Thyroid gland (tissue), 4 donors: ENCODE measurements at regions not wholly inside any gene's neighbourhood (a gene's known extent, or its start where the extent isn't known, plus 50 kb on each side); places are given as distances from the start of the nearest gene placed in this dataset.
"Not testable (repeated sequence)": the region's sequence is repeated elsewhere in the genome, so short reads cannot be mapped to it uniquely, and the experiment has no call there.

ENCODE experiments used
- DNase-seq, 2 donors: peaks; one replicate each; pipeline ENCODE4 v3.0.0-alpha.2; 2019
- H3K27ac ChIP-seq, 3 donors: fragments of 200-600 bp; sonication (generic); 1 replicate in 2 of 3; 2 replicates in 1 of 3; pipeline ENCODE4 v1.5.1; 2016 to 2019; ENCODE audit warnings: mild to moderate bottlenecking in 1 of 3, moderate library complexity in 1 of 3
- H3K27me3 ChIP-seq: fragments of 200-600 bp; sonication (generic); one replicate; pipeline ENCODE4 v1.5.1; 2019
- H3K36me3 ChIP-seq, 2 donors: fragments of 200-600 bp; sonication (generic); one replicate each; pipeline ENCODE4 v1.5.1; 2016 to 2019
- H3K4me1 ChIP-seq, 2 donors: fragments of 200-600 bp; sonication (generic); one replicate each; pipeline ENCODE4 v1.5.1; 2017 to 2019
- H3K4me3 ChIP-seq, 3 donors: fragments of 200-600 bp; sonication (generic); replicated peaks in 1 of 3; 1 replicate in 2 of 3; 2 replicates in 1 of 3; pipeline ENCODE4 v1.5.1; 2016; ENCODE audit warnings: mild to moderate bottlenecking in 1 of 3
- H3K9me3 ChIP-seq: fragments of 200-600 bp; sonication (generic); one replicate; pipeline ENCODE4 v1.5.1; 2017
- POLR2A ChIP-seq, 2 donors: fragments of 450-650 bp; IDR thresholded peaks; one replicate each; pipeline ENCODE4 v1.6.1; 2017; ENCODE audit warnings: antibody characterized with exemption in 2 of 2, mild to moderate bottlenecking in 2 of 2, moderate library complexity in 1 of 2
- WGBS, 2 donors: methylation state at CpG; one replicate each; pipeline ENCODE4 v1.1.5; 2017; 5-methylcytosine and 5-hydroxymethylcytosine counted together
- intact Hi-C: fragments of 100-400 bp; cut with DNase I; formaldehyde crosslinking; loops from one replicate; pipeline ENCODE4 v1.15.1; 2023
- TF ChIP-seq, protein P1 (sequence below), 6 experiments: fragments of 200-600 bp in 3 of 6; fragments of 450-650 bp in 3 of 6; sonication (generic) in 3 of 6; IDR thresholded peaks; one replicate each; pipeline ENCODE4 v1.5.1; 2016 to 2019; ENCODE audit warnings: antibody characterized with exemption in 6 of 6, mild to moderate bottlenecking in 2 of 6, inconsistent platforms in 1 of 6, moderate library complexity in 1 of 6

DNA sequence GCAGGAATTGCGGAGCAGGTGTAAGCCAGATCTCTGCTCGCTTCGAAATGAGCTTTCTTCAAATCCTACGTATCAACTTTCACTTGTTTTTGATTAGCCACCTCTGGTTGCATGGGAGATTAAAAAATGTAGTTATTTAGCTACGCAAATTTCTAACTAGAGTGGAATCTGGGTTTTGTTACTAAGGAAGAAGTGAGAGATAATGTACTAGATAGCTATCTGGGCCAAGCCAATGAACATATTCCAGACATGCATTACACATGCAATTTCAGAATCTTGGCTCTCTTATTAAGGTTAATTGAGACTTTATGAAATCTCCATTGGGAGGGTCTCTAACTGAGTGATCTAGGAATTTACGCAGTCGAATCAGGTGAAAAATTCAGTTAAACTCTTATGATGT is 765.7 kb downstream of the DIPK2A start:
- TF ChIP-seq, protein P1, sequence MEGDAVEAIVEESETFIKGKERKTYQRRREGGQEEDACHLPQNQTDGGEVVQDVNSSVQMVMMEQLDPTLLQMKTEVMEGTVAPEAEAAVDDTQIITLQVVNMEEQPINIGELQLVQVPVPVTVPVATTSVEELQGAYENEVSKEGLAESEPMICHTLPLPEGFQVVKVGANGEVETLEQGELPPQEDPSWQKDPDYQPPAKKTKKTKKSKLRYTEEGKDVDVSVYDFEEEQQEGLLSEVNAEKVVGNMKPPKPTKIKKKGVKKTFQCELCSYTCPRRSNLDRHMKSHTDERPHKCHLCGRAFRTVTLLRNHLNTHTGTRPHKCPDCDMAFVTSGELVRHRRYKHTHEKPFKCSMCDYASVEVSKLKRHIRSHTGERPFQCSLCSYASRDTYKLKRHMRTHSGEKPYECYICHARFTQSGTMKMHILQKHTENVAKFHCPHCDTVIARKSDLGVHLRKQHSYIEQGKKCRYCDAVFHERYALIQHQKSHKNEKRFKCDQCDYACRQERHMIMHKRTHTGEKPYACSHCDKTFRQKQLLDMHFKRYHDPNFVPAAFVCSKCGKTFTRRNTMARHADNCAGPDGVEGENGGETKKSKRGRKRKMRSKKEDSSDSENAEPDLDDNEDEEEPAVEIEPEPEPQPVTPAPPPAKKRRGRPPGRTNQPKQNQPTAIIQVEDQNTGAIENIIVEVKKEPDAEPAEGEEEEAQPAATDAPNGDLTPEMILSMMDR (IDR thresholded peaks at IDR 0.05): no peak
- no peak for TF ChIP-seq POLR2A (IDR thresholded peaks at IDR 0.05)
- 89% methylated on average over 7 of the region's 7 CpGs for WGBS, 2 donors
- H3K36me3 ChIP-seq: no peaks in the 10 kb centered on the region
- no peak for DNase-seq
- H3K27ac ChIP-seq: no peak overlapping the region
- intact Hi-C loops: no loop called here
- H3K4me3 ChIP-seq: no peak overlapping the region
- H3K27me3 ChIP-seq: no peaks in the 10 kb centered on the region
- no peaks in the 10 kb centered on the region for H3K4me1 ChIP-seq
- no peaks in the 10 kb centered on the region for H3K9me3 ChIP-seq

DNA sequence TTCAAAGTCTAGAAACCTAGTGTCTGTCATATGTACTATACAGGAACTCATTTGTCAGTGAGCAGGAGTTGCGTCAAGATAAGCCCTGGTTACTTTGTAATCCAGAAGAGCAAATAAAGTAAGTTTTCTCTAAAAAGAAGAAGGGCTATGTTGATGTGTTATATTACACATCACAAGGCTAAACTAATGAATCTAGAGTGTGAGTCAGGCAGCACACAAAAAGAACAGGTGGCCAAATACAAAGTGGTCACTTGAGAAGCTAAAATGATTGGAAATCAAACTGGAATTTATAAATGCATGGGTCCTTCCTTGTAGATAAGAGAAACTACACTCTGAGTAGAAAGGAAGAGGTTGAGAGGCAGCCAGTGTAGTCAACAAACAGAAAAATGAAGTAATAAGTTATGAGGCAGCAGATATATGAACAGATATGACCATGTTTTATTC is 771.6 kb downstream of the DIPK2A start:
- Histone ChIP-seq H3K4me1 (no peaks in the 10 kb centered on the region), H3K9me3 (no peaks in the 10 kb centered on the region), H3K4me3 (no peak overlapping the region), H3K36me3 (no peaks in the 10 kb centered on the region), H3K27ac (no peak overlapping the region), H3K27me3 (no peaks in the 10 kb centered on the region)
- DNase-seq: no peak
- WGBS, 2 donors: 89 to 93% methylated on average over 1 of the region's 1 CpG
- no peak for TF ChIP-seq POLR2A (IDR thresholded peaks at IDR 0.05)
- TF ChIP-seq, protein P1 (IDR thresholded peaks at IDR 0.05): no peak
- intact Hi-C loops: no loop called here

DNA sequence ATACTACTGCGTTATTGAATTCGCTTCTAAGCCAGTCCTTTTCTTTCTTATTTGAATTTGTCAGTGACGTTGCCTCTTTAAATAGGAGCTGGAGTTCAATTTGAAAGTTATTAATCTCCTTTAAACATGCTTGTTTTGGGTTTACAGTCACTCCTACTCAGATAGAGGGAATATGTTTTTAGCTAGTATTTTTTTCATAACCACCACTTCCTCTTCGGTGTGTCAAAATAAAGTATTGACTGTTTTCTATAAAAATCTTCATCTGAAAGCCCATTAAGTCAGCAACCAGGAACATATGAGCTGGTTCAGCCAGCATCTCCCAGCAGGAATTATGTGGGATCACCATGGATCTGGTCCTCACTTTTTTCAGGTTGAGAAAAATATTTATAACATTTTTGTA is 772.9 kb downstream of the DIPK2A start:
- no peaks in the 10 kb centered on the region for H3K4me1 ChIP-seq
- intact Hi-C loops: no loop called here
- 87 to 88% methylated on average over 4 of the region's 4 CpGs for WGBS, 2 donors
- no peak for DNase-seq
- H3K36me3 ChIP-seq: no peaks in the 10 kb centered on the region
- H3K9me3 ChIP-seq: no peaks in the 10 kb centered on the region
- TF ChIP-seq POLR2A (IDR thresholded peaks at IDR 0.05): no peak
- TF ChIP-seq, protein P1 (IDR thresholded peaks at IDR 0.05): no peak
- no peaks in the 10 kb centered on the region for H3K27me3 ChIP-seq
- H3K4me3 ChIP-seq: no peak overlapping the region
- no peak overlapping the region for H3K27ac ChIP-seq

DNA sequence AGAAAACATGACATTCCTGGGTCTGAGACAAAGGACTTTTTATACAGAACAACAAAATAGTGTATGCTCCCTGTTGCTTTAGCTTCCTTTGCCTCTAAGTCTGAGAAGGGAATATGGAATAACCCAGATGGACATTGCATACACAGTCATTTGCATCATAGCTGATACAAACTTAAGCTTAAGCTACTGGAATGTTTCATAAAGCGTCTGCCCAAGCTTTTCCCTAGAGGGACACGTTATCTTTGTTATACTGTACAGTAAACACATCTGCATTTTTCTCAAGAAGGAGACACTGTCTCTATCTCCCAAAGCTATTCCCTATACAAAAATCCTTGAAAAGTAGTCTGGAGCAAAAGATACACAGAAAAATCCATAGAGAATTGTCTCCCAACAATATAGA is 775.0 kb downstream of the DIPK2A start:
- Histone ChIP-seq H3K4me3 (no peak overlapping the region), H3K9me3 (no peaks in the 10 kb centered on the region), H3K36me3 (no peaks in the 10 kb centered on the region), H3K27me3 (no peaks in the 10 kb centered on the region), H3K4me1 (no peaks in the 10 kb centered on the region), H3K27ac (no peak overlapping the region)
- intact Hi-C loops: no loop called here
- WGBS, 2 donors: 79 to 80% methylated on average over 2 of the region's 2 CpGs
- DNase-seq: no peak
- TF ChIP-seq, protein P1 (IDR thresholded peaks at IDR 0.05): no peak
- TF ChIP-seq POLR2A (IDR thresholded peaks at IDR 0.05): no peak

DNA sequence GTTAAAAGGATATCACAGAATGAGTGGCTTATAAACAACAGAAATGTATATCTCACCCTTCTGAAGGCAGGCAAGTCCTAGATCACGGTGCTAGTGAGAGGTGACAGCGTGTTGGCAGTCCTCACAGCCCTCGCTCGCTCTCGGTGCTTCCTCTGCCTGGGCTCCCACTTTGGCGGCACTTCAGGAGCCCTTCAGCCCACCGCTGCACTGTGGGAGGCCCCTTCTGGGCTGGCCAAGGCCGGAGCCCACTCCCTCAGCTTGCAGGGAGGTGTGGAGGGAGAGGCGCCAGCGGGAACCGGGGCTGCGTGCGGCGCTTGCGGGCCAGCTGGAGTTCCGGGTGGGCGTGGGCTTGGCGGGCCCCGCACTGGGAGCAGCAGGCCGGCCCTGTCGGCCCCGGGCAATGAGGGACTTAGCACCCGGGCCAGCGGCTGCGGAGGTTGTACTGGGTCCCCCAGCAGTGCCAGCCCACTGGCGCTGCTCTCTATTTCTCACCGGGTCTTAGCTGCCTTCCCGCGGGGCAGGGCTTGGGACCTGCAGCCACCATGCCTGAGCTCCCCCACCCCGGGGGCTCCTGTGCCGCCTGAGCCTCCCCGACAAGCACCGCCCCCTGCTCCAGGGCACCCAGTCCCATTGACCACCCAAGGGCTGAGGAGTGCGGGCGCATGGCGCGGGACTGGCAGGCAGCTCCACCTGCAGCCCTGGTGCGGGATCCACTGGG is 778.1 kb downstream of the DIPK2A start:
- intact Hi-C loops, H3K36me3 ChIP-seq, DNase-seq, H3K4me3 ChIP-seq, H3K4me1 ChIP-seq, H3K9me3 ChIP-seq, H3K27ac ChIP-seq, H3K27me3 ChIP-seq: not testable (repeated sequence)
- WGBS, 2 donors: 93% methylated on average over 15 to 31 of the region's 38 CpGs
